Activated CD4-positive, alpha-beta memory T cell treated with anti-CD3 and anti-CD28 coated beads for 36 hours (primary cell): ENCODE measurements at regions not wholly inside any gene's neighbourhood (a gene's known extent, or its start where the extent isn't known, plus 50 kb on each side); places are given as distances from the start of the nearest gene placed in this dataset.
"Not testable (repeated sequence)": the region's sequence is repeated elsewhere in the genome, so short reads cannot be mapped to it uniquely, and the experiment has no call there.

ENCODE experiments used
- CTCF ChIA-PET: fragments of 350-600 bp; sonication (Branson Sonifier 250); formaldehyde crosslinking; loops from one replicate; lab custom pipeline; 2021; ENCODE audit warnings: antibody characterized with exemption, inconsistent platforms; lab: Charles Lee
- POLR2A ChIA-PET: fragments of 350-600 bp; sonication (Branson Sonifier 250); formaldehyde crosslinking; loops from one replicate; lab custom pipeline; 2021; ENCODE audit warnings: antibody characterized with exemption; lab: Charles Lee
- DNase-seq: peaks from one replicate; pipeline ENCODE4 v3.0.0-alpha.2; 2020
- H3K27ac Mint-ChIP-seq: one replicate; pipeline ENCODE4 v1.8.0; 2021; ENCODE audit warnings: mixed read lengths
- H3K27me3 Mint-ChIP-seq: one replicate; pipeline ENCODE4 v1.8.0; 2021; ENCODE audit warnings: mixed read lengths
- H3K36me3 Mint-ChIP-seq: one replicate; pipeline ENCODE4 v1.8.0; 2021; ENCODE audit warnings: mixed read lengths
- H3K4me1 Mint-ChIP-seq: one replicate; pipeline ENCODE4 v1.8.0; 2021; ENCODE audit warnings: low read depth, mixed read lengths
- H3K4me3 Mint-ChIP-seq: one replicate; pipeline ENCODE4 v1.8.0; 2021; ENCODE audit warnings: mild to moderate bottlenecking, mixed read lengths
- H3K9me3 Mint-ChIP-seq: one replicate; pipeline ENCODE4 v1.8.0; 2021; ENCODE audit warnings: mixed read lengths
- intact Hi-C: fragments of 100-400 bp; cut with micrococcal nuclease; formaldehyde crosslinking; loops from one replicate; pipeline ENCODE4 v1.15.1; 2023

- H3K4me1 Mint-ChIP-seq, intact Hi-C loops, H3K27me3 Mint-ChIP-seq, H3K4me3 Mint-ChIP-seq, CTCF ChIA-PET, H3K36me3 Mint-ChIP-seq, DNase-seq, POLR2A ChIA-PET, H3K9me3 Mint-ChIP-seq, H3K27ac Mint-ChIP-seq: not testable (repeated sequence)
Observed at GRCh38 chr15:19972582-19972981, 569.0 kb downstream of the GOLGA6L6 start.

GRCh38 chr15:19965574-19965973 is 576.0 kb downstream of the GOLGA6L6 start:
- H3K36me3 Mint-ChIP-seq, H3K27me3 Mint-ChIP-seq, H3K27ac Mint-ChIP-seq, H3K4me1 Mint-ChIP-seq, CTCF ChIA-PET, intact Hi-C loops, POLR2A ChIA-PET, H3K4me3 Mint-ChIP-seq, DNase-seq: not testable (repeated sequence)
- peaks cover 15% of the 10 kb centered on the region for H3K9me3 Mint-ChIP-seq

- H3K4me1 Mint-ChIP-seq, POLR2A ChIA-PET, H3K27me3 Mint-ChIP-seq, H3K27ac Mint-ChIP-seq, intact Hi-C loops, H3K4me3 Mint-ChIP-seq, DNase-seq, CTCF ChIA-PET, H3K36me3 Mint-ChIP-seq: not testable (repeated sequence)
- H3K9me3 Mint-ChIP-seq: peaks cover 20% of the 10 kb centered on the region
Observed at GRCh38 chr15:19964480-19964879, 577.1 kb downstream of the GOLGA6L6 start.

- no peaks in the 10 kb centered on the region for H3K27me3 Mint-ChIP-seq
- POLR2A ChIA-PET: no interaction called here
- peaks cover 22% of the 10 kb centered on the region for H3K9me3 Mint-ChIP-seq
- no peak overlapping the region for H3K27ac Mint-ChIP-seq
- H3K4me3 Mint-ChIP-seq: no peak overlapping the region
- CTCF ChIA-PET: no interaction called here
- H3K4me1 Mint-ChIP-seq: no peaks in the 10 kb centered on the region
- intact Hi-C loops: no loop called here
- no peaks in the 10 kb centered on the region for H3K36me3 Mint-ChIP-seq
- no peak for DNase-seq
Observed at GRCh38 chr15:19956124-19956796, 585.3 kb downstream of the GOLGA6L6 start.

- CTCF ChIA-PET: no interaction called here
- H3K9me3 Mint-ChIP-seq: peaks cover 15% of the 10 kb centered on the region
- DNase-seq: no peak
- no peak overlapping the region for H3K27ac Mint-ChIP-seq
- POLR2A ChIA-PET: no interaction called here
- intact Hi-C loops: no loop called here
- H3K27me3 Mint-ChIP-seq: no peaks in the 10 kb centered on the region
- H3K4me1 Mint-ChIP-seq: no peaks in the 10 kb centered on the region
- H3K4me3 Mint-ChIP-seq: no peak overlapping the region
- H3K36me3 Mint-ChIP-seq: peaks cover 2% of the 10 kb centered on the region
Observed at GRCh38 chr15:19944261-19944888, 597.2 kb downstream of the GOLGA6L6 start.

- Mint-ChIP-seq H3K9me3 (peaks cover 16% of the 10 kb centered on the region), H3K4me3 (no peak overlapping the region), H3K27ac (no peak overlapping the region), H3K36me3 (peaks cover 2% of the 10 kb centered on the region), H3K27me3 (no peaks in the 10 kb centered on the region), H3K4me1 (no peaks in the 10 kb centered on the region)
- DNase-seq: no peak
- POLR2A ChIA-PET: no interaction called here
- intact Hi-C loops: no loop called here
- CTCF ChIA-PET: no interaction called here
Observed at GRCh38 chr15:19943515-19943914, 598.1 kb downstream of the GOLGA6L6 start.

GRCh38 chr15:19903281-19903680 is 638.3 kb downstream of the GOLGA6L6 start:
- CTCF ChIA-PET, POLR2A ChIA-PET, H3K27me3 Mint-ChIP-seq, H3K4me1 Mint-ChIP-seq, DNase-seq, H3K27ac Mint-ChIP-seq, intact Hi-C loops, H3K4me3 Mint-ChIP-seq: not testable (repeated sequence)
- Mint-ChIP-seq H3K9me3 (peaks cover 37% of the 10 kb centered on the region), H3K36me3 (peaks cover 15% of the 10 kb centered on the region)

- not testable (repeated sequence) for H3K27ac Mint-ChIP-seq
Observed at GRCh38 chr15:19902388-19902787, 639.2 kb downstream of the GOLGA6L6 start.

GRCh38 chr15:19901414-19901813 is 640.2 kb downstream of the GOLGA6L6 start:
- DNase-seq, H3K4me1 Mint-ChIP-seq, POLR2A ChIA-PET, H3K4me3 Mint-ChIP-seq, H3K27ac Mint-ChIP-seq, H3K27me3 Mint-ChIP-seq, CTCF ChIA-PET, intact Hi-C loops: not testable (repeated sequence)
- Mint-ChIP-seq H3K36me3 (peaks cover 15% of the 10 kb centered on the region), H3K9me3 (peaks cover 36% of the 10 kb centered on the region)

More at GRCh38 chr15:19902388-19902787, 639.2 kb downstream of the GOLGA6L6 start:
- H3K4me3 Mint-ChIP-seq, H3K4me1 Mint-ChIP-seq, intact Hi-C loops, CTCF ChIA-PET, DNase-seq, POLR2A ChIA-PET, H3K27me3 Mint-ChIP-seq: not testable (repeated sequence)
- Mint-ChIP-seq H3K36me3 (peaks cover 15% of the 10 kb centered on the region), H3K9me3 (peaks cover 36% of the 10 kb centered on the region)

- CTCF ChIA-PET: no interaction called here
- no peak for DNase-seq
- H3K9me3 Mint-ChIP-seq: peaks cover 33% of the 10 kb centered on the region
Observed at GRCh38 chr15:19899021-19899824, 642.4 kb downstream of the GOLGA6L6 start.

GRCh38 chr15:19888811-19889210 is 652.8 kb downstream of the GOLGA6L6 start:
- peaks cover 31% of the 10 kb centered on the region for H3K9me3 Mint-ChIP-seq
- POLR2A ChIA-PET: not testable (repeated sequence)

More at GRCh38 chr15:19899021-19899824, 642.4 kb downstream of the GOLGA6L6 start:
- Mint-ChIP-seq H3K4me3 (no peak overlapping the region), H3K4me1 (no peaks in the 10 kb centered on the region), H3K36me3 (peaks cover 15% of the 10 kb centered on the region), H3K27ac (no peak overlapping the region), H3K27me3 (no peaks in the 10 kb centered on the region)
- intact Hi-C loops: no loop called here
- POLR2A ChIA-PET: no interaction called here

GRCh38 chr15:19844061-19844460 is 697.5 kb downstream of the GOLGA6L6 start:
- CTCF ChIA-PET, H3K4me3 Mint-ChIP-seq, H3K4me1 Mint-ChIP-seq, H3K27me3 Mint-ChIP-seq, H3K9me3 Mint-ChIP-seq, POLR2A ChIA-PET, DNase-seq, H3K36me3 Mint-ChIP-seq, H3K27ac Mint-ChIP-seq, intact Hi-C loops: not testable (repeated sequence)

More at GRCh38 chr15:19888811-19889210, 652.8 kb downstream of the GOLGA6L6 start:
- DNase-seq, H3K27me3 Mint-ChIP-seq, H3K36me3 Mint-ChIP-seq, H3K27ac Mint-ChIP-seq, H3K4me1 Mint-ChIP-seq, intact Hi-C loops, H3K4me3 Mint-ChIP-seq, CTCF ChIA-PET: not testable (repeated sequence)
